Spleen (tissue), 11 donors: ENCODE measurements at regions not wholly inside any gene's neighbourhood (a gene's known extent, or its start where the extent isn't known, plus 50 kb on each side); places are given as distances from the start of the nearest gene placed in this dataset.

ENCODE experiments used
- DNase-seq: peaks from one replicate; pipeline ENCODE4 v3.0.0-alpha.2; 2020
- H3K27ac ChIP-seq, 8 donors: fragments of 200-600 bp; sonication (generic) in 7 of 8; 1 replicate in 4 of 8; 2 replicates in 4 of 8; pipeline versions ENCODE4 v1.5.0 to v1.8.0; 2016 to 2021; ENCODE audit warnings: inconsistent platforms in 4 of 8, mild to moderate bottlenecking in 4 of 8, moderate library complexity in 1 of 8
- H3K27me3 ChIP-seq, 7 donors: fragments of 200-600 bp; sonication (generic) in 6 of 7; replicated peaks in 1 of 7; 1 replicate in 4 of 7; 2 replicates in 3 of 7; pipeline versions ENCODE4 v1.5.0 to v1.8.0; 2016 to 2021; ENCODE audit warnings: inconsistent platforms in 3 of 7, mild to moderate bottlenecking in 1 of 7
- H3K36me3 ChIP-seq, 6 donors: fragments of 200-600 bp; sonication (generic) in 5 of 6; 1 replicate in 4 of 6; 2 replicates in 2 of 6; pipeline versions ENCODE4 v1.5.0 to v1.8.0; 2016 to 2021; ENCODE audit warnings: inconsistent platforms in 2 of 6
- H3K4me1 ChIP-seq, 6 donors: fragments of 200-600 bp; sonication (generic) in 5 of 6; 1 replicate in 3 of 6; 2 replicates in 3 of 6; pipeline versions ENCODE4 v1.5.0 to v1.8.0; 2016 to 2021; ENCODE audit warnings: inconsistent platforms in 3 of 6
- H3K4me3 ChIP-seq, 8 donors: fragments of 200-600 bp; sonication (generic) in 7 of 8; 1 replicate in 4 of 8; 2 replicates in 4 of 8; pipeline versions ENCODE4 v1.5.0 to v1.8.0; 2016 to 2021; ENCODE audit warnings: inconsistent platforms in 4 of 8, mild to moderate bottlenecking in 4 of 8, moderate library complexity in 2 of 8
- H3K9me3 ChIP-seq, 8 donors: fragments of 200-600 bp; sonication (generic) in 7 of 8; 1 replicate in 4 of 8; 2 replicates in 4 of 8; pipeline versions ENCODE4 v1.5.0 to v1.8.0; 2016 to 2021; ENCODE audit warnings: inconsistent platforms in 4 of 8
- POLR2A ChIP-seq, 3 donors: fragments of 450-650 bp; IDR thresholded peaks; one replicate each; pipeline ENCODE4 v1.5.1; 2017; ENCODE audit warnings: antibody characterized with exemption in 3 of 3, mild to moderate bottlenecking in 1 of 3
- POLR2AphosphoS5 ChIP-seq, 3 donors: sonication (generic); formaldehyde crosslinking; IDR thresholded peaks; one replicate each; pipeline ENCODE4 v1.5.1; 2017; ENCODE audit warnings: antibody characterized with exemption in 3 of 3
- WGBS, 5 donors: extraction: QIAGEN DNeasy Blood & Tissue Kit in 3 of 5; methylation state at CpG; one replicate each; pipeline versions ENCODE4 v1.1.5 to v1.1.7; 2013 to 2018; 5-methylcytosine and 5-hydroxymethylcytosine counted together
- intact Hi-C: fragments of 100-400 bp; cut with DNase I; formaldehyde crosslinking; loops from one replicate; pipeline ENCODE4 v1.15.0; 2023; ENCODE audit warnings: low total_unique reads
- TF ChIP-seq, protein P1 (sequence below), 11 experiments: fragments of 200-600 bp in 7 of 11; fragments of 450-650 bp in 4 of 11; sonication (generic) in 4 of 11; IDR thresholded peaks in 8 of 11; conservative IDR thresholded peaks in 3 of 11; 1 replicate in 7 of 11; 2 replicates in 4 of 11; pipeline versions ENCODE4 v1.4.0 to v1.8.0; 2016 to 2021; ENCODE audit warnings: antibody characterized with exemption in 11 of 11, inconsistent platforms in 4 of 11, mild to moderate bottlenecking in 1 of 11
- donor health status: healthy with polysubstance abuse.
- donor health status: DM: no; HTN: no; CAD: no; lungs with moderate emphysema.
- donor health status: DM: no; HTN: no; CAD: no.
- donor health status: Bipolar disorder and iron deficiency.
- donor health status: healthy.
- donor health status: DM: no; HTN: no; CAD: no.
- donor health status: DM: yes; HTN: yes; CAD: no.

DNA sequence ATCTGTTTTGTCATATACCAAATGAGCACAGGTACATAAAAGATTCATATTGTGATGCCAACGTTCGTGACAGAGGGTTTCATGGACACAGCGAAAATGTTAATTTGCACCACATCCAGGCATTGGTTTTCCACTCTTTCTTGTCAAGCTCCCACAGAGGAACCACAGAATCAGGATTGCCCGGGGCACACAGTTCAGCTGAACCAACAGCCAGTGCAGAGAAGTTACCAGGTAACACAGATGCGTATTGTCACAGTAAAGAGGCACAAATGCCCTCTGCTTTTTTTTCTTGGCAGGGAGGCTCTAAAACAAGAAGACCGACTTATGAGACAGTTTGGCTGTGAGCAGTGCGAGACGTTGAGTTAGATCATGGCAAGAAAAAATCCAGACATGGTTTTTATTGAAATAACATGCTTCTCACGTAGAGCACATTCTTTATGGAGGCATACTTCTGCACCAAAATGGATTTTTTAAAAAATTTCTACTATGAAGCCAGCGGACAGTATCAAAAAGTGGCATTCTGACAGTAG lies 331.1 kb upstream of the KIAA1217 start:
- no peaks in the 10 kb centered on the region for H3K4me1 ChIP-seq
- no peaks in the 10 kb centered on the region for H3K27me3 ChIP-seq
- DNase-seq: no peak
- WGBS, 5 donors: 80 to 88% (median 87%) methylated on average over 10 of the region's 10 CpGs
- H3K9me3 ChIP-seq: no peaks in the 10 kb centered on the region
- TF ChIP-seq, protein P1, sequence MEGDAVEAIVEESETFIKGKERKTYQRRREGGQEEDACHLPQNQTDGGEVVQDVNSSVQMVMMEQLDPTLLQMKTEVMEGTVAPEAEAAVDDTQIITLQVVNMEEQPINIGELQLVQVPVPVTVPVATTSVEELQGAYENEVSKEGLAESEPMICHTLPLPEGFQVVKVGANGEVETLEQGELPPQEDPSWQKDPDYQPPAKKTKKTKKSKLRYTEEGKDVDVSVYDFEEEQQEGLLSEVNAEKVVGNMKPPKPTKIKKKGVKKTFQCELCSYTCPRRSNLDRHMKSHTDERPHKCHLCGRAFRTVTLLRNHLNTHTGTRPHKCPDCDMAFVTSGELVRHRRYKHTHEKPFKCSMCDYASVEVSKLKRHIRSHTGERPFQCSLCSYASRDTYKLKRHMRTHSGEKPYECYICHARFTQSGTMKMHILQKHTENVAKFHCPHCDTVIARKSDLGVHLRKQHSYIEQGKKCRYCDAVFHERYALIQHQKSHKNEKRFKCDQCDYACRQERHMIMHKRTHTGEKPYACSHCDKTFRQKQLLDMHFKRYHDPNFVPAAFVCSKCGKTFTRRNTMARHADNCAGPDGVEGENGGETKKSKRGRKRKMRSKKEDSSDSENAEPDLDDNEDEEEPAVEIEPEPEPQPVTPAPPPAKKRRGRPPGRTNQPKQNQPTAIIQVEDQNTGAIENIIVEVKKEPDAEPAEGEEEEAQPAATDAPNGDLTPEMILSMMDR (IDR thresholded peaks at IDR 0.05 in 8 of 11, conservative IDR thresholded peaks at IDR 0.05 in 3 of 11): no peak
- TF ChIP-seq POLR2AphosphoS5 (IDR thresholded peaks at IDR 0.05) (no peak), POLR2A (IDR thresholded peaks at IDR 0.05) (no peak)
- H3K4me3 ChIP-seq: no peak overlapping the region
- no peaks in the 10 kb centered on the region for H3K36me3 ChIP-seq
- H3K27ac ChIP-seq: no peak overlapping the region
- intact Hi-C loops: no loop called here

DNA sequence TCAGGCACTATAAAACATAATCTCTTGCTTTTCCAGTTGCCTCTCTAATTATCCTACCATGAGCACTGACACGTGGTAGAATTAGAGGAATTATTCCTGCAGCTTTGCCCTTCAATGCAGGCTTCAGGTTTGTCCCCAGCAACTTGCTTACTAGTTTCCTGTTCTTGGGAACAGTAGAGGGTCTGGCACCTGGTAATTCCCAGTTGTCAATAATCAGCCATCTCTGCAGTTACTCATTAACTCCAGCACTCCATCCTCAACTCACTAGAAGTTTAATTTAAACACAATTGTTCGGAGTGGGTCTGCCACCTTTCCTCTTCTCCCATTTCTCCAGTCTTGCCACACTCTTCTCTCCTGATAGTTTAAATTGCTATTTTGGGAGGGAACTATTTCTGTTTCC lies 324.3 kb upstream of the KIAA1217 start:
- Histone ChIP-seq H3K27me3 (no peaks in the 10 kb centered on the region), H3K36me3 (no peaks in the 10 kb centered on the region), H3K27ac (no peak overlapping the region), H3K9me3 (no peaks in the 10 kb centered on the region), H3K4me1 (no peaks in the 10 kb centered on the region), H3K4me3 (no peak overlapping the region)
- WGBS, 5 donors: 56 to 81% (median 75%) methylated on average over 2 of the region's 2 CpGs
- intact Hi-C loops: no loop called here
- DNase-seq: no peak
- TF ChIP-seq, protein P1 (IDR thresholded peaks at IDR 0.05 in 8 of 11, conservative IDR thresholded peaks at IDR 0.05 in 3 of 11): no peak
- TF ChIP-seq POLR2AphosphoS5 (IDR thresholded peaks at IDR 0.05) (no peak), POLR2A (IDR thresholded peaks at IDR 0.05) (no peak)

GRCh38 chr10:23885853-23886252 lies 323.1 kb upstream of the KIAA1217 start:
- intact Hi-C loops: no loop called here
- 39 to 52% (median 47%) methylated on average over 5 of the region's 5 CpGs for WGBS, 5 donors
- TF ChIP-seq POLR2A (IDR thresholded peaks at IDR 0.05): no peak
- TF ChIP-seq, protein P1 (IDR thresholded peaks at IDR 0.05 in 8 of 11, conservative IDR thresholded peaks at IDR 0.05 in 3 of 11): no peak
- DNase-seq: no peak
- H3K4me1 ChIP-seq: no peaks in the 10 kb centered on the region
- no peaks in the 10 kb centered on the region for H3K9me3 ChIP-seq
- no peak overlapping the region for H3K4me3 ChIP-seq
- no peaks in the 10 kb centered on the region for H3K36me3 ChIP-seq
- no peaks in the 10 kb centered on the region for H3K27me3 ChIP-seq
- H3K27ac ChIP-seq: no peak overlapping the region

DNA sequence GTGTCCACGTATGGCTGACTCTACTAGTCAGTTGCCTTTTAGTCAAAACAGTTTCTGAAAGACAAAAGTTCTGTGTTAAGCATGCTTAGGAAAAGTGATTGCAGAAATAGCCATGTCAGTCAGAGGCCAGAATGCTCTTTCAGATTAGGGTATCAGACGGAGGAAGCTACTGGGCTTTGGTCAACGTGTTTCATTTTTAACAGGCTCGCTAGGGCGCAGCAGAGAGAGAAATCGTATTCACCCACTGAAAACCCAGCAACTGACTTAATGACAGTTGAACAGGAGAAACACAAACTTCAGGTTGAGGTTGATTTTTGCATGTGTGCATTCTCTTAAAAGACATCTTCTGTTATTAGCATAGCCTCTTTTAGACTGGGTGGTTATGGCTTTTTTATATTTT lies 322.6 kb upstream of the KIAA1217 start:
- WGBS, 5 donors: 49 to 68% (median 55%) methylated on average over 6 of the region's 6 CpGs
- no peaks in the 10 kb centered on the region for H3K9me3 ChIP-seq
- no peaks in the 10 kb centered on the region for H3K36me3 ChIP-seq
- DNase-seq: no peak
- no peak overlapping the region for H3K27ac ChIP-seq
- TF ChIP-seq POLR2AphosphoS5 (IDR thresholded peaks at IDR 0.05) (no peak), POLR2A (IDR thresholded peaks at IDR 0.05) (no peak)
- TF ChIP-seq, protein P1 (IDR thresholded peaks at IDR 0.05 in 8 of 11, conservative IDR thresholded peaks at IDR 0.05 in 3 of 11): no peak
- H3K4me3 ChIP-seq: no peak overlapping the region
- no peaks in the 10 kb centered on the region for H3K4me1 ChIP-seq
- H3K27me3 ChIP-seq: no peaks in the 10 kb centered on the region
- intact Hi-C loops: no loop called here
